ENCODE measurements at regions not wholly inside any gene's neighbourhood (a gene's known extent, or its start where the extent isn't known, plus 50 kb on each side); places are given as distances from the start of the nearest gene placed in this dataset.
"Not testable (repeated sequence)": the region's sequence is repeated elsewhere in the genome, so short reads cannot be mapped to it uniquely, and the experiment has no call there.

GRCh38 chr5:38134294-38134693, 124.1 kb upstream of the EGFLAM start:
- not testable (repeated sequence) for TF ChIP-seq EZH2 (IDR thresholded peaks at IDR 0.05; ENCODE audit: low read length, missing control alignments); CTCF (conservative IDR thresholded peaks at IDR 0.05 in 1 of 2, IDR thresholded peaks at IDR 0.05 in 1 of 2; ENCODE audit: low read depth in 1 of 2, low read length in 2 of 2)
